ENCODE measurements at regions not wholly inside any gene's neighbourhood (a gene's known extent, or its start where the extent isn't known, plus 50 kb on each side); places are given as distances from the start of the nearest gene placed in this dataset.
"Not testable (repeated sequence)": the region's sequence is repeated elsewhere in the genome, so short reads cannot be mapped to it uniquely, and the experiment has no call there.

DNA sequence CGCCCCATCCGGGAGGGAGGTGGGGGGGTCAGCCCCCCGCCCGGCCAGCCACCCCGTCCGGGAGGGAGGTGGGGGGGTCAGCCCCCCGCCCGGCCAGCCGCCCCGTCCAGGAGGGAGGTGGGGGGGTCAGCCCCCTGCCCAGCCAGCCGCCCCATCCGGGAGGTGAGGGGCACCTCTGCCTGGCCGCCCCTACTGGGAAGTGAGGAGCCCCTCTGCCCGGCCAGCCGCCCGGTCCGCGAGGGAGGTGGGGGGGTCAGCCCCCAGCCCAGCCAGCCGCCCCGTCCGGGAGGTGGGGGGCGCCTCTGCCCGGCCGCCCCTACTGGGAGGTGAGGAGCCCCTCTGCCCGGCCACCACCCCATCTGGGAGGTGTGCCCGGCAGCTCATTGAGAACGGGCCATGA is 76.6 kb upstream of the MS4A8 start:
- TF ChIP-seq, protein P1, sequence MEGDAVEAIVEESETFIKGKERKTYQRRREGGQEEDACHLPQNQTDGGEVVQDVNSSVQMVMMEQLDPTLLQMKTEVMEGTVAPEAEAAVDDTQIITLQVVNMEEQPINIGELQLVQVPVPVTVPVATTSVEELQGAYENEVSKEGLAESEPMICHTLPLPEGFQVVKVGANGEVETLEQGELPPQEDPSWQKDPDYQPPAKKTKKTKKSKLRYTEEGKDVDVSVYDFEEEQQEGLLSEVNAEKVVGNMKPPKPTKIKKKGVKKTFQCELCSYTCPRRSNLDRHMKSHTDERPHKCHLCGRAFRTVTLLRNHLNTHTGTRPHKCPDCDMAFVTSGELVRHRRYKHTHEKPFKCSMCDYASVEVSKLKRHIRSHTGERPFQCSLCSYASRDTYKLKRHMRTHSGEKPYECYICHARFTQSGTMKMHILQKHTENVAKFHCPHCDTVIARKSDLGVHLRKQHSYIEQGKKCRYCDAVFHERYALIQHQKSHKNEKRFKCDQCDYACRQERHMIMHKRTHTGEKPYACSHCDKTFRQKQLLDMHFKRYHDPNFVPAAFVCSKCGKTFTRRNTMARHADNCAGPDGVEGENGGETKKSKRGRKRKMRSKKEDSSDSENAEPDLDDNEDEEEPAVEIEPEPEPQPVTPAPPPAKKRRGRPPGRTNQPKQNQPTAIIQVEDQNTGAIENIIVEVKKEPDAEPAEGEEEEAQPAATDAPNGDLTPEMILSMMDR (IDR thresholded peaks at IDR 0.05; ENCODE audit: low read depth, low read length, poor library complexity, severe bottlenecking): not testable (repeated sequence)
- not testable (repeated sequence) for TF ChIP-seq EZH2phosphoT487 (IDR thresholded peaks at IDR 0.05; ENCODE audit: borderline replicate concordance, low read length)
